ENCODE measurements at regions not wholly inside any gene's neighbourhood (a gene's known extent, or its start where the extent isn't known, plus 50 kb on each side); places are given as distances from the start of the nearest gene placed in this dataset.

GRCh38 chr3:127133971-127134370, 59.0 kb upstream of the PRR23E start:
- 21% methylated on average over 5 of the region's 5 CpGs for WGBS (ENCODE audit: low lambda C conversion rate)
- Histone ChIP-seq H3K27ac (ENCODE audit: extremely low read length, insufficient read depth, low read length) (no peak overlapping the region), H3K4me1 (ENCODE audit: insufficient read depth, low read length) (no peaks in the 10 kb centered on the region), H2AFZ (ENCODE audit: low read length) (no peak overlapping the region), H3K4me3 (replicated peaks in 1 of 3; ENCODE audit: insufficient read depth in 1 of 3, low read depth in 2 of 3, low read length in 3 of 3) (no peak overlapping the region), H3K27me3 (ENCODE audit: control insufficient read depth in 1 of 2, insufficient read depth in 2 of 2, low read length in 2 of 2) (peaks cover 14 to 54% of the 10 kb centered on the region in 2 experiments), H3K79me2 (ENCODE audit: insufficient read depth, low read length) (no peaks in the 10 kb centered on the region), H3K9me3 (ENCODE audit: low read length) (no peaks in the 10 kb centered on the region), H3K9ac (ENCODE audit: insufficient read depth, low read depth, low read length) (no peak overlapping the region), H3K4me2 (ENCODE audit: low read depth, low read length) (no peak overlapping the region), H4K20me1 (ENCODE audit: insufficient read depth, low read length) (no peaks in the 10 kb centered on the region), H3K36me3 (replicated peaks in 1 of 2; ENCODE audit: control insufficient read depth in 1 of 2, insufficient read depth in 2 of 2, low read length in 2 of 2) (no peaks in the 10 kb centered on the region)
- in situ Hi-C loops (cut with HindIII; ENCODE audit: extremely low pct_ligation_motif_present, low pct_unique_long_range_greater_than_20kb): no loop called here
- TF ChIP-seq MLLT10 (CRISPR knock-in tag; IDR thresholded peaks at IDR 0.05): no peak
- TF ChIP-seq MBNL3 (CRISPR knock-in tag; conservative IDR thresholded peaks at IDR 0.05): no peak
- TF ChIP-seq AFF4 (CRISPR knock-in tag; IDR thresholded peaks at IDR 0.05): no peak
- TF ChIP-seq HES4 (CRISPR knock-in tag; IDR thresholded peaks at IDR 0.05; ENCODE audit: borderline replicate concordance): no peak
- no peak for TF ChIP-seq ZFP41 (CRISPR knock-in tag; IDR thresholded peaks at IDR 0.05; ENCODE audit: borderline replicate concordance)
- TF ChIP-seq GATA4 (IDR thresholded peaks at IDR 0.05; ENCODE audit: borderline replicate concordance, low read depth): no peak
- no peak for TF ChIP-seq MEF2D (CRISPR knock-in tag; IDR thresholded peaks at IDR 0.05)
- no peak for TF ChIP-seq ZBTB34 (CRISPR knock-in tag; IDR thresholded peaks at IDR 0.05)
- no peak for TF ChIP-seq SNRNP70 (IDR thresholded peaks at IDR 0.05; ENCODE audit: low read depth, low read length)
- no peak for DNase-seq (ENCODE audit: low spot score)
- no TSS peak for BruUV-seq (replicated peaks)
- intact Hi-C loops (cut with micrococcal nuclease; ENCODE audit: unreplicated experiment): no loop called here
- no peak for FAIRE-seq
- no peak for ATAC-seq
- ChIA-PET POLR2A (no interaction called here), CTCF (ENCODE audit: low intra/inter-chr PET ratio, low total read pairs) (no interaction called here)
